Brain microvascular endothelial cell (primary cell): ENCODE measurements at regions not wholly inside any gene's neighbourhood (a gene's known extent, or its start where the extent isn't known, plus 50 kb on each side); places are given as distances from the start of the nearest gene placed in this dataset.
"Not testable (repeated sequence)": the region's sequence is repeated elsewhere in the genome, so short reads cannot be mapped to it uniquely, and the experiment has no call there.

ENCODE experiments used
- DNase-seq: peaks from one replicate; pipeline ENCODE4 v3.0.0-alpha.2; 2020
- H3K27ac ChIP-seq: fragments of 250-450 bp; sonication (Bioruptor Pico); 2 replicates; pipeline ENCODE4 v1.5.1; 2020; ENCODE audit warnings: mild to moderate bottlenecking, moderate library complexity
- H3K27me3 ChIP-seq: fragments of 250-450 bp; sonication (Bioruptor Pico); replicated peaks from 2 replicates; pipeline ENCODE4 v1.5.1; 2020; ENCODE audit warnings: mild to moderate bottlenecking
- H3K36me3 ChIP-seq: fragments of 250-450 bp; sonication (Bioruptor Pico); replicated peaks from 2 replicates; pipeline ENCODE4 v1.5.1; 2020; ENCODE audit warnings: mild to moderate bottlenecking
- H3K4me3 ChIP-seq: 2 replicates; pipeline ENCODE4 v1.5.1; 2011; ENCODE audit warnings: low read depth, mild to moderate bottlenecking, control low read depth, low read length, moderate library complexity
- CTCF ChIP-seq: IDR thresholded peaks from 2 replicates; pipeline ENCODE4 v1.5.1; 2011; ENCODE audit warnings: low read depth, mild to moderate bottlenecking, moderate library complexity, low read length, control low read depth, inconsistent platforms; ENCODE audit errors: missing control alignments
- in situ Hi-C: cut with HindIII; loops from 2 replicates; pipeline ENCODE4 v1.10.0; 2017; ENCODE audit warnings: low sequenced_read_pairs, low pct_ligation_motif_present

- Histone ChIP-seq H3K4me3 (no peak overlapping the region), H3K27ac (no peak overlapping the region), H3K27me3 (no peaks in the 10 kb centered on the region), H3K36me3 (peaks cover 7% of the 10 kb centered on the region)
- in situ Hi-C loops, result no loop called here
- no peak for DNase-seq
- no peak for TF ChIP-seq CTCF
These were observed 116.9 kb upstream of the KLF14 start for GRCh38 chr7:130850956-130851355.

DNA sequence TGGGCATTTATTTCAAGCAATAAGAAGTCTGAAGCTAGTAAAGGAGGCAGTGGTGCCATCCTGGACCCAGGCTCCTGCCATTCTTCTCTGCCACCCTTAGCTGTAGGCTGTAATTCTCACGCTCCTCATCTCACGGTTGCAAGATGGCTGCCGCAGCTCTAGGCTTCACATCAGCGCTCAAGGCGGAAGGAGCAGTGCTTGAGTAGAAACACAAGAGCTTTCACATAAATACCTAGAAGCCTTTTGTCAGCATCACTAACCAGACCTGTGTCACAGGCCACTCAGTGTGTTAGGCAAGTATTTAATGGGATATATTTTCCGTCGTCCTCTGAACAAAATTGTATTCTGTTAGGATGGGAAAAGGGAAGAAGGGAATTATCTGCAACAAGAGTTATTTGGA lies 118.9 kb upstream of the KLF14 start:
- Histone ChIP-seq H3K27me3 (no peaks in the 10 kb centered on the region), H3K4me3 (no peak overlapping the region), H3K36me3 (peaks cover 16% of the 10 kb centered on the region), H3K27ac (no peak overlapping the region)
- in situ Hi-C loops, result no loop called here
- DNase-seq, result no peak
- no peak for TF ChIP-seq CTCF

DNA sequence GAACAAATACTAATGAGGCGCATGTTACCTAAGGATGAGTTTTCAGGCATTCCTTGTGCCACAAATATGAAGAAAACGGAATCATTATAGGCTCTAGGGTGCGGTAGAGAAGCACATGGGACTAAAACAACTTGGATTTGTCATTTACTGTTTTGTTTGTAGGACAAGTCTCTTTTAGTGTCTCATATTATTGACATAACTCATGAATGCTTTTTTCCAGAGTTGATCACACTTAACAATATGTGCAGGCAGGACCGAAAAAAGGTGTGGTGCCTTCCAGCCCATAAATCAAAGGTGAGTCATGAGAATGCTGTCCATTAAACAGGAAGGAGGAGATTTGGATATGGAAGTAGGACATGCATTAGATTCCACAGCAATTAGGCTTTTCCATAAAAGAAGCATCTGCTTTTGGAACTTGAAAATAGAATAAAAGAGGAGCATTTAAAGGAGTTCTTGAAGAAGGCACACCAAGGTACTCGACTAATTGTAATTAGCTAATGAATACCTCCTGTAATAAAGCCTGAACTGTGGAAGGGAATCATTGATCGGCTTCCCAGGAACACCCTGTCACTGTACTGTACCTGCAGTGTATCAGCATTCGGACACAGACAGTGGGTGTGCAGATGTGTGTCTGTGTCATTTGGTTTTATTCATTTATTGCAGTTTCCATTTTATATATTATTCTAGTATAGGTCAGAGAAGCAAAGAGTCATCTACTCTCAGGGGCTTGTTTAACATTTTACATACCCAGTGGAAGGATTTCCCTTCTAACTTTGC lies 119.7 kb upstream of the KLF14 start:
- Histone ChIP-seq H3K27me3 (no peaks in the 10 kb centered on the region), H3K27ac (no peak overlapping the region), H3K4me3 (no peak overlapping the region), H3K36me3 (peaks cover 22% of the 10 kb centered on the region)
- no peak for DNase-seq
- no peak for TF ChIP-seq CTCF
- in situ Hi-C loops, result no loop called here

DNA sequence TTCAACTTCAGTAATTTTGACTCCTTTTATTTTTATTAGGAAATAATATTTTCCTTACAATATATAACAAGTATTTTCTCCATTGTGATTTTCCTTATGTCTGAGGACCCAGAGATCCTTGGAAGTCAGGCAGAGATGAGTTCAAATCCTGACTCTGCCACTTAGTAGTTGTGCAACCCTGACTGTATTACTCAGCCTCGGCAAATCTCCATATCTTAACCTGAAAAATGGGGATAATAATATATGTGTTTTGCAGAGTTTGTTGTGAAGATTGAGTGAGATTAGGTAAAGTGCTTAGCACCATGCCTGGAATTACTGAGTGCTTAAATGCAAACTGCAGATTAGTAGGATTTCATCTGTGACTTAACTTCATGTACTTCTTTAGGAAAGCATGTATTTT lies 120.5 kb upstream of the KLF14 start:
- in situ Hi-C loops, result no loop called here
- no peaks in the 10 kb centered on the region for H3K27me3 ChIP-seq
- no peak overlapping the region for H3K4me3 ChIP-seq
- peaks cover 22% of the 10 kb centered on the region for H3K36me3 ChIP-seq
- no peak for DNase-seq
- TF ChIP-seq CTCF, result no peak
- no peak overlapping the region for H3K27ac ChIP-seq

- peaks cover 42% of the 10 kb centered on the region for H3K36me3 ChIP-seq
- H3K4me3 ChIP-seq, result no peak overlapping the region
- no peaks in the 10 kb centered on the region for H3K27me3 ChIP-seq
- TF ChIP-seq CTCF, result no peak
- in situ Hi-C loops, result no loop called here
- no peak for DNase-seq
- no peak overlapping the region for H3K27ac ChIP-seq
These were observed 122.9 kb upstream of the KLF14 start for GRCh38 chr7:130856866-130857265.

DNA sequence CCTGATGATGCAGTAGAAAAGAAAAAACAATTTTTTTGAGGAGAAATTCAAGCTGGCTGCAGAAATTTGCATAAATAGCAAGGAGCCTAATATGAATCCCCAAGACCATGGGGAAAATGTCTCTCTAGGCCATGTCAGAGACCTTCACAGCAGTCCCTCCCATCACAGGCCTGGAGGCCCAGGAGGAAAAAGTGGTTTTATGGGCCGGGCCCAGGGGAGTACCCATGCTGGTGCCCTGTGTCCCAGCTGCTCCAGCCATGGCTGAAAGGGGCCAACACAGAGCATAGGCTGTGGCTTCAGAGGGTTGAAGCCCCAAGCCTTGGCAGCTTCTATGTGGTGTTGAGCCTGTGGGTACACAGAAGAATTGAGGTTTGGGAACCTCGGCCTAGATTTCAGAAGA lies 126.8 kb upstream of the KLF14 start:
- H3K4me3 ChIP-seq, in situ Hi-C loops, DNase-seq, H3K27ac ChIP-seq, H3K27me3 ChIP-seq: not testable (repeated sequence)
- peaks cover 48% of the 10 kb centered on the region for H3K36me3 ChIP-seq
